NCI-H774 (cell line): ENCODE measurements at regions not wholly inside any gene's neighbourhood (a gene's known extent, or its start where the extent isn't known, plus 50 kb on each side); places are given as distances from the start of the nearest gene placed in this dataset.
"Not testable (repeated sequence)": the region's sequence is repeated elsewhere in the genome, so short reads cannot be mapped to it uniquely, and the experiment has no call there.

Experiments
- DNase-seq: peaks from one replicate; lab custom pipeline; 2025; lab: John Stamatoyannopoulos, UW

- no peak for DNase-seq
Measured at GRCh38 chr16:86932130-86932982, 354.0 kb downstream of the FOXL1 start.

DNA sequence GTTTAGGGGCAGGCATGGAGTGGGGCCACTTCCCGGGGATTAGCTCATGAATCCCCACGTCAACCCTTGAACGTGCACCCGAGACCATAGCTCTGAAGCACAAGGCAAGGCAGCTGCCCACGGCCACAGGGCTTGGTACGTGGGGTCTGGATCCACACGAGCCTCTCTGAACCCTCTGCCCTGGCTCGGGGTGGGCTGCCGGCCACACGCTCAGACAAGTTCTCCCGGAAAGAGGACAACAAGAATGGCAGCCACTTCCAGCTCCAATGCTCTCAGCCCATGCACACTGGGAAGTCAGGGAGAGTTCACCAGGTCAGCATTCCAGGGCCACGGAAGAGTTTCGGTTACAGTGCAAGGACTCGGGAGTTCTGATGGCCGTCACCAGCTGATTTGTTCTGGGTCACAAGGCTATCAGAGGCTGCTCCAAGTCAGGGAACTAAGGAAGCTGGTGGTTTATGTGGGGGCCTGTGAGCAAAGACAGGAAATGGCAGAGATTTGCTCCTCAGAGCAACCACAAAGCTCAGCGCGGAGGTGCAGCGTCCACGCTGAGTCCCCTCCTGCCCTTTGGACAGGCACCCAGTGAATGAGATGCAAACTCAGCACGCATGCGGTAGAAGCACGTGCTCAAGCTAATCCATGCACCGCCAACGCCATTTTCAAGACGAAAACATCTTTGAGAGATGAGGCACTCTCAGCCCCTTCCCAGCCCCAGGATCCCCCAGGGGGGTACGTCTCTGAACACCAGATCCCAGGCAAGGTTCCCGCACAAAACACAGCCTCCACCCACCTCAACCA lies 356.4 kb downstream of the FOXL1 start:
- DNase-seq, result no peak

GRCh38 chr16:86939609-86940008 lies 361.3 kb downstream of the FOXL1 start:
- DNase-seq, result no peak

DNA sequence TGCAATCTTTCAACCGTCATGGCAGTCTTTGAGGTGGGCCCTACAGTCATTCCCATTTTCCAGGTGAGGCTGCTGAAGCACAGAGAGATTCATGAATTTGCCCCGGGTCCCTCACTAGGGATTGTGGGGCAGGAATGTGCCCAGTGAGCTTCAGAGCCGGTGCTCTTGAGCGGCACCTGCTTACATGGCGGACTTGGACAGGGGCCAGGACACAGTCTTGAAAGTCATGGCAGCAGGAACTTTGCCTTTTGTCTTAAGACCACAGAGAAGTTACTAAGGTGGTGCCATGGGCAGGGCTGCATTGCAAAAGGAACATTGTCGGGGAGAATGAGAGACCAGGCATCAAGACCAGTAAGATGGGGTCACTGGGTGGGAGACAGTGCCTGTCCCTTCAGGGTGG lies 363.4 kb downstream of the FOXL1 start:
- no peak for DNase-seq

DNA sequence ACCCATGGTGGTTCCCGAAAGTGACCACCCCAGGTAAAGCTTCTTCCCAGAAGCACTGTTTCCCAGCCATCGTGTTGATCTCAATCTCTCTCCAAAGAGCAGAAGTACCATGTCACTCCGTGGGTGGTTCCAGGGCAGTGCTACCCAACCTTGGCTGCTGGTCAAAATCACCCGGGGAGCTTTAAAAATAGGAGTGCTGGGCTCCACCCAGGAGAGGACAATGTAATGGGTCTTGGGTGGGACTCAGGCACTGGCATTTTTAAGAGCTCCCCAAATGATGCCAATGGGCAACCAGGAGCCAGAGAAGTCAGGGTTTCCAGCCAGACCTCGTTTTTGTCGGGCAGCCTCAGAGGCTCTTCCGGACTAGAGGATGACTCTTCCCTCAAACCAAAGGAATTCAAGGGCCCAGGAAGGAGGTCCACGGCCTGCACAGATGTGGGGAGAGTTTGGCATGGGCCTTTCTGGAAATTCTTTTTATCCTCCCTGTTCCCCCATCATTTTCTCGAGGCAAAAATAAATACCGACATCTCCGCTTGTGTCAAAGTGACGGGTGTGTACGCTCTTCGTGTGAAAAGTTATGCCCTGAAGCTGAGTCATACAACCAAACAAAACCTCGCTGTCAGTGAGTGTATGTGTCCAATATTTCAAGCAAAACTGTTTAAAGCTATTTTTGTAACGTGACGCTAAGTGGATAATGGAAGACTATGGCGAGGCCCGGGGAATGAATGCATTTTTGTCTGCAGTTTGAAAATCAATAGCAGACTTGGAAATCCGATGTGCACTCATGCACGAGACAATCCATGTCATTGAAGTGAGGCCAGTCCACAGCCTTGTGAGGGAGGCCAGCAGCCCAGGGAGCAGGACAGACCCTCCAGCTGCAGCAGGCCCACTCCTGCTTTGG lies 364.1 kb downstream of the FOXL1 start:
- no peak for DNase-seq

GRCh38 chr16:86945166-86945900 lies 367.0 kb downstream of the FOXL1 start:
- DNase-seq, result no peak

DNA sequence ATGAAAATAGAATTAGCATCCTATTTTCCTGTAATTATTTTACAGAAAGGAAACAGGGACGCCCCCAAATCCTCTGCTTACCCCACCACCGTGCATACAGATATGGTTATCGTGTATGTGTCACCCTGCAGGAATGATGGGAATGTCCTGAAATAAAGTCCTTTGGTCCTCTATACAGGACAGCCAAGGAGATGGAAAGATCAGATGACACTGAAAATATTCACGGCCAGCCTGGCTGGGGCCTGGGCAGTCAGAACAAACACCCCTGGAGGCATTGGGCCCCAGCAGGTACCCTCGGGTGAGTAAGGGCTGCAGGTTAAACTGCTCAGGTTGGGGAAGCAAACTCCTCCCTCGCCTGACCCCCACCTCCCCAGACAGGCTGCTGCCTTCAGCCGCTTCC lies 368.0 kb downstream of the FOXL1 start:
- DNase-seq, result no peak

DNA sequence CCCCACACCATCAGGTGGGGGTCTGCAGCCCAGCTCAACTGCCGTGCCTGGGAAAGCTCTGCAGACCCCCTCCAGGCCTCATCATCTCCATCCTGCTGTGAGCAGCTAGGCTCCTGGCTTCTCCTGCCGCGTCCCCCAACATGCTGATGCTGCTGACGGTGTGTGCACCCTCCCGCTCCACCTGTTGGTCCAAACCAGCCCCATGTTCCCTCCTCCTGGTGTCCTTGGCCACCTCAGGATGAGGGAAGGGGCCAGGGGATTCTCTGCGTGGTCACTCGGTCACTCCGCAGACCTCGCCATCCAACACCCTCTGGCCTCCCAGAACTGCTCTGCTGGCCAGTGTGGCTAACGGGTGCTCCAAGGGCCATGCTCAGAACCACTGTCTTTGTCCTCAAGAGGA lies 368.6 kb downstream of the FOXL1 start:
- no peak for DNase-seq

- no peak for DNase-seq
Measured at GRCh38 chr16:86948046-86948445, 369.1 kb downstream of the C16orf95 start.

GRCh38 chr16:86949116-86949515 lies 368.1 kb downstream of the C16orf95 start:
- DNase-seq, result no peak

GRCh38 chr16:86949630-86950029 lies 367.6 kb downstream of the C16orf95 start:
- no peak for DNase-seq

DNA sequence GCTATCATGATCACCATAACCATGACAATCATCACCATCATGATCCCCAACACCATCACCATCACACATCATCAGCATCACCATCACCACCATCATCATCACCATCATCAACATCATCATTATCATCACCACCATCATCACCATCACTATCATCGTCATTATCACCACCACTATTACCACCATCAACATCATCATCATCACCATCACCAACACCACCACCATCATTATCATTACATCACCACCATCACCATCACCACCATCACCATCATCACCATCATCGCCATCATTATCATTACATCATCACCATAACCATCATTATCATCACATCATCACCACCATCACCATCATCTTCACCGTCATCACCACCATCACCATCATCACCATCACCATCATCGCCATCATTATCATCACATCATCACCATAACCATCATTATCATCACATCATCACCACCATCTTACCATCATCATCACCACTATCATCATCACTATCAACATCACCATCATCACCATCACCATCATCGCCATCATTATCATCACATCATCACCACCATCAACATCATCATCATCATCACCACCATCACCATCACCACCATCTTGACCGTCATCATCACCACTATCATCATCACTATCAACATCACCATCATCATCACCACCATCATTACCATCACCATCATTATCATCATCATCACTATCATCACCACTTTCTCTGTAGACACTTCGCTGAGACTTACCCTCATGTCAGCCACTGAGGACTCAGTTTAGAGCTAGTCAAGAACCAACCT lies 366.0 kb downstream of the C16orf95 start:
- DNase-seq, result no peak

DNA sequence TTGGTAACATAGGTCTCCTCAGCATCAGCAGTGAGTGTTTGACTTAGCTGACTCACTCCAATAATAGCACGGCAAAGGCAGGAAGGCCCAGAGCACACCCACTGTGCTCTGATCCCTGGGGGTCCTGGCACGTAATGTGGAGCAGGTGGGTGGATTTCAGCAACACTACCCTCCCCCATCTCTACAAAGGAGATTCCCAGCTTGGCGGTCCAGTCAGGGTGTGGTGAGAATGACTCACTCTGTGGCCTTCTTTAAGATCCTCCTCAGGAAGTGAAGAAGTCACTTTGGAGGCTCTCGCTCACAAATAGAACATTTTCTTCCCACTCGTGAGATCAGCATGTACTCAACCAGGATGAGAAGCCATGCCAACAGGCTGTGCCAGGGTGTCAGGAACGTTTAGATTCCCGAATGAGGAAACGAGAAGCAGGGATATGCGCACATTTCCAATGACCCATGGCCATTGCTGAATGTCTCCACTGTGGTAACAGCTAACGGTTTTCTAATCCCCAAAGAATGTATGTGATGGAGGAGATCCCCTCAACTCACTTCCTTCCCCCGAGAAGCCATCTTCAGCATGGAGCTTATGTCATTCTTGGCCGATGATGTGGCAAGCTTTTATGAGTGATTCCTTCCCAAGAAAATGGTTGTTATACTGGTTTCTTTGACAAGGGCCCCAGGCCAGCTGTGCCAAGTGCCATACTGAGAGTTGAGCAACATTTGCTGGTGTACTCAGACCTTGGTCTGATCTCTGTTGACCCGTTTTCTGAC lies 365.2 kb downstream of the C16orf95 start:
- no peak for DNase-seq

- no peak for DNase-seq
Measured at GRCh38 chr16:86952769-86953168, 364.4 kb downstream of the C16orf95 start.

DNA sequence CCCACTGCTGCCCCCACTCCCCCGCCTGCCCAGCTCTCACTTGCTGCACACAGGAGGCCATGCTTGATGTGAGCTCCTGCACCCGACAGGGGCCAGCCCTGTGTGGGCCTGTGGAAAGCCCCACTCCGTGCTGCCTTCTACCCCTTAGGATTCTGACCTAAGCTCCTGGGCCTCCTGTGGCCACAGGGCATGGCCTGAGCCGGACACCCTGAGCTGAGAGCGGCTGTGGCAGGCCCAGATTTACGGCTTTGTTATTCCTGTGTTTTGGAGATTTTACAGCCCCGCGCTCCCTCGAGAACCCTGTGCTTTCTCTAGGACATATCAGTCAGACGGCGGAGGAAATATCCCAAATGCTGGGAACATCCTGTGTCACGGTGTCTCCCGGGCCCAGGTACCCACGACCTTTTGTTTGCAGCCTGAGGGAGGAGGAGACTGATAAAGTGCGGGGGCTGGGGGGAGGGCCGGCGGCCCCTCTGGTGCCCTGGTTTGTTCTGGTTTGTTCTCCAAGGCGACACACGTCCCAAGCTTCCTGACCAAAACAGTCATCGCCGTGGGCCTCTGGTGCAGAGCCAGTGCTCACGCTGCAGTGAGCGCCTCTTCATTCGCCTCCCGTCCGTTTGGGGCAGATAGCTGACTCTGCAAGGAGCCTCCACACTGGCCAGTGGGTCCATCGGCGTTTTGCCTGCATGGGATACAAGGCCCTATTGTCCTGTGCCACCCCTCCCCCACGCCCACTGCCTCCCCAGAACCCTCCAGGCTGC lies 363.4 kb downstream of the C16orf95 start:
- no peak for DNase-seq

DNA sequence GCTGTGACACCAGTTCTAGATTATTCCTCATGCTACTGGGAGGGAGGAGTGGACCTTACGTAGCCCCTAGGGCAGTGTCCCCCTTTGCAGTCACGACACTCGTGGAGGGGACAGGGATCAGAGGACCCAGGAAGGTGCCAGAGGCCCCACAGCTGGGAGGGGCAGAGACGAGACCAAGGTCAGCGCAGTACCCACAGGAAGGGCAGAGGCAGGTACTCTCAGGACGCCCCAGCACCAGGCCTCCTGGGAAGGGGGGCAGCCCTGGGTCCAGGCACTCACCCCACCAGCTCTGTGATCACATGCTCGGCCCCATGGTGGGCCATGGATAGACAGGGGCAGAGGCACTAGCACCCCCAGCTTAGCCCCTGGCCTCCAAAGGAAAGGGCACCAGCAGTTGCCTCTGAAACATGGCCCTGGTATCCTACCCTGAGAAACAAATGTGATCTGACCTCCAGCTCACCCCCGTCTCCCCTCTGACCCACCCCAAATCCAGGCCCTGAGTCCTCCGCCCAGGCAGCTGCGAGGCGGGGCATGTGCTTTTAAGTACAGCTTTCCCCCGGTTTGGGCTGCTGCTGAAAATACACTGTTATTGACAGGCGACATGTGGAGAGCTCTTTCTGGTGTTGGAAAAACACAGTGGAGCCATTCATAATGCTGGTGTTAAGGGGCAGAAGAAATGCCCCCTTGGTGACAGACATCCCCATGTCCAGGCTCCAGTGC lies 361.9 kb downstream of the C16orf95 start:
- DNase-seq, result no peak

- no peak for DNase-seq
Measured at GRCh38 chr16:86956437-86956836, 360.8 kb downstream of the C16orf95 start.

- DNase-seq, result not testable (repeated sequence)
Measured at GRCh38 chr16:86957662-86958198, 359.5 kb downstream of the C16orf95 start.
